Stimulated activated CD4-positive, alpha-beta T cell treated with anti-CD3 and anti-CD28 coated beads, TNF-alpha, amount 100 ng/mL, for 24 hours (primary cell): ENCODE measurements at regions not wholly inside any gene's neighbourhood (a gene's known extent, or its start where the extent isn't known, plus 50 kb on each side); places are given as distances from the start of the nearest gene placed in this dataset.

Source experiments
- DNase-seq, 3 experiments: peaks; one replicate each; pipeline ENCODE4 v3.0.0-alpha.2; 2020; ENCODE audit warnings: low read depth in 3 of 3

- DNase-seq: no peak
These were observed 51.7 kb upstream of the RTL1 start for GRCh38 chr14:100955201-100955600.

GRCh38 chr14:100962494-100962893 lies 59.0 kb upstream of the RTL1 start:
- DNase-seq: no peak

DNA sequence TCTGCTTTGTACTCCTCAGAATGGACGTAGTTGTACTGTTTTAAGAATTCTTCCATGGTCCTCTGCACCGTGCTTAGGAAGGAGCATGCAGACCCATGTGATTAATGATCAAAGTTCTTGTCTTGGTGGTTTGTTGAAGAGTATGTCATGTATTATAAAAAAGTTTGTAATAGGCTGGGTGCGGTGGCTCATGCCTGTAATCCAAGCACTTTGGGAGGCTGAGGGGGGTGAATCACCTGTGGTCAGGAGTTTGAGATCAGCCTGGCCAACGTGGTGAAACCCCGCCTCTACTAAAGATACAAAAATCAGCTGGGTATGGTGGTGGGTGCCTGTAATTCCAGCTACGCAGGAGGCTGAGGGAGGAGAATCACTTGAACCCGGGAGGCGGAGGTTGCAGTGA lies 61.8 kb upstream of the RTL1 start:
- DNase-seq: no peak

DNA sequence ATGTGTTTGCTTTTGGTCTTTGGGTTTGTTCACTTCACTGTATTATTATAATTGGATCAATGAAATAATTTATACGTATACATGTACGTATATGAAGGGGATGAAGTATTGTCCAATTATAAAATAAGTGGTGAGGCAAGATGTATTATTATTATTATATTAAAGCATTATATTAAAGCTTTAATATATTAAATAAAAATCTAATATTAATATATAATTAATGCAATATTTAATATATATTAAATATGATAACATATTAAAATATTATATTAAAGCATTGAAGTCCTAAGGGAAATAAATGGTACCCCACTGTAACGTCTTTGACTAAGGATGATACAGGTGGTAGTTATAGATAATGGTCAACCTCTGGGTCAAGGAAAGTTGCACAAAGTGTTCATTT lies 63.7 kb upstream of the RTL1 start:
- no peak for DNase-seq

- no peak for DNase-seq
These were observed 64.4 kb upstream of the RTL1 start for GRCh38 chr14:100967930-100968329.

DNA sequence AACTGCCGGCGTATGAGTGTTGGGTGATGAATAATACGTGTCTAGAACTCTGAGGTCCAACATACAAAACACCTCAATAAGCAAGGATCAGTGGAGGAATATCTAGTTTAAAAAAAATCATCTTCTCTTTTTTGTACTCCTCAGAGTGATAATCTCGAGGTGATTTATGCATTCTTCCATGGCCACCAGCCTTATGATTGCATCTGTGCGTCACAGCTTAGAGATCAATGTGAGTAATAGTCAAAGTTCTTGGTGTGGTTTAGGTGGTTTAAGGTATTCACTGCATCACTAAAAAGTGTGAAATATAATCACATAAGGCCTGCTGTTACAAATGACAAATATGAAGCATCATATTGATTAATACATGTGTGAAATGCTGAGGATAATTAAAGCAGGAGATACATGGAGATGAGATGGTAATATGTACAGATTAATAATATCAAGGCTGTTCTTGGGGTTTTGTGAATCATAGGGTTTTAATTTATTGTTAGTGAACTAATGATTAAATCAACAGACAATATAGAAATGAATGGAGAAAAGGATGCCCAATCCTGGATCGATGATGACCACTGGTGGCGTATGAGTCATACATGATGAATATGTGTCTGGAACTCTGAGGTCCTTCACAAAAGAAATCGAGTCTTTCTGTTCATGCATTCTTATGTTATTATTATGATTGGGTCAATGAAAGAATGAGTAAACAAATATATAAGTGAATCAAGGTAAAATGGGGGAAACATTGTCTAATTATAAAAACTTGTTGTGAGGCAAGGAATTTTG lies 68.8 kb upstream of the RTL1 start:
- no peak for DNase-seq

- DNase-seq: no peak
These were observed 72.1 kb upstream of the RTL1 start for GRCh38 chr14:100975671-100976070.

GRCh38 chr14:100979079-100979478 lies 75.6 kb upstream of the RTL1 start:
- no peak for DNase-seq

DNA sequence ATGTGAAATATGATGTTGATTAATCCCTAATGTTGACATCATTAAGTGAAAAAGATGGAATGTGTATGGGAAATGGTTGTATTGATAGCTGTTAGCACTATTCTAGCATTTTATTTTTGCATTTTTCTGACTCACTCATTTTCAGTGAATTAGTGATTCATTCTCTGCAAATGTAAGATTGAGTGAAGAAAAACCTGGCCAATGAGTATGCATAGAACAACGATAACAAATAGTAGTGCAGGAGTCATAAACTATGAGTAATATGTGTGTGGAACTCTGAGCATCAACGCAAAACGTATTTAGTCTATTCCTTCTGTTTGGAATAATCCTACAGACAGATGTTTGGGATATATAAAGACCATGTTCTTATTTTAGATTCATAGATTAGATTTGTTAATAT lies 76.3 kb upstream of the RTL1 start:
- no peak for DNase-seq

GRCh38 chr14:100980823-100981222 lies 77.3 kb upstream of the RTL1 start:
- DNase-seq: no peak

DNA sequence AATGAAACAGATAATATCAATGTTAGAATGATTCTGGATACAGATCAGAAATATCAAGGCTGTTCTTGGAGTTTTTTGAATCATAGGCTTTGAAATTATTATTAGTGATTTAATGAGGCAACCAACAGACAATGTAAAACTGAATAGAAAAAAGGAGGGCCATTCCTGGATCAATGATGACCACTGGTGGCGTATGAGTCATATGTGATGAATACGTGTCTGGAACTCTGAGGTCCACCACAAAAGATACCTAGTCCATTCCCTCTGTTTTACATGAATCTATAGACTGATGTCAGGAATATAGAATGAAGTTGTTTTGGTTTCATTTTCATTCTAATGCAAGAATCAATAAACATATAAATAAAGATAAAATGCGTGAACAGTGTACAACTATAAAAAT lies 78.3 kb upstream of the RTL1 start:
- DNase-seq: no peak

DNA sequence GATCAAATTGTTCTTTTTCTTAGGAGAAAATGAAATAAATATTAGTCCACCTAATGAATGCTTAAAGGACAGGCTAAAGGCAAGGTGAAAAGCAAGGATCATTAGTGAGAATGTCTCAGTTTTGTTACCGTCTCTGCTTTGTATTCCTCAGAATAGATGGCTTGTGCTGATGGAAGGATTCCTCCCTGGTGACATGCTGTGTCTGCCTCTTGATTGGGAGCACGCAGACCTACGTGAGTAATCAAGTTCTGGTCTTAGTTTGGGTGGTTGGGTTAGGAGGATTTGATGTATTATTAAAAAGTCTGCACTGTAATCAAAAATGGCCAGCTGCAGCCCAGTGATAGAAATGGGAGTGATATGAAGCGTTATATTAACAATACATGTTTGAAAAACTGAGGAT lies 78.8 kb upstream of the RTL1 start:
- DNase-seq: no peak

DNA sequence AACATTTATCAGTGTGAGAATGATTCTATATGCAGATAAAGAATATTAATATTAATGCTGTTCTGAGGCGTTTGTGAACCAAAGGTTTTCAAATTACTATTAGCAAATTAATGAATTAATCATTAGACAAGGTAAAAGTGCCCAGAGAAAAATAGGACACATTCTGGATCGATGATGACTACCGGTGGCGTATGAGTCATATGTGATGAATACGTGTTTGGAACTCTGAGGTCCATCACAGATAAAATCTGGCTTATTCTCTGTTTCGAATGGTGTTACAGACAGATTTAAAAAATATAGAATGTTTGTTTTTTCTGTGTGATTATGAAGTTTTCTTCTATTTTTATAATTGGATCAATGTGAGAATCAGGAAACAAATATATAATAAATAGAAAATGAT lies 79.2 kb upstream of the RTL1 start:
- DNase-seq: no peak

- no peak for DNase-seq
These were observed 80.2 kb upstream of the RTL1 start for GRCh38 chr14:100983710-100984109.

GRCh38 chr14:100988011-100988410 lies 84.5 kb upstream of the RTL1 start:
- no peak for DNase-seq

GRCh38 chr14:100988411-100988900 lies 84.9 kb upstream of the RTL1 start:
- DNase-seq: no peak

GRCh38 chr14:100988956-100989355 lies 85.4 kb upstream of the RTL1 start:
- DNase-seq: no peak

DNA sequence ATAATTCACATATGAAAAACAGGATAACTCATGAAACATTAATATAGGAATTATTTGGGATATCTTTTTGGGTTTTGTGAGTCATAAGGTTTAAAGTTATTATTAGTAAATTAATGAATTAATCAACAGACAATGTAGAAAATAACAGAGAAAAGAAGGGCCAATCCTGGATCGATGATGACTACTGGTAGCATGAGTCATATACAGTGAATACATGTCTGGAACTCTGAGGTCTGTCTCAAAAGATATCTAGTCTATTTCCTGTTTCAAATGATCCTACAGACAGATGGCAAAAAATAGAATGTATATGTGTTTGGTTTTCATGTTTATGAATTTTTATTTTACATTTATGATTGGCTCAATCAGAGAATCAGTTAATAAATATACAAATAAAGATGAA lies 86.4 kb upstream of the RTL1 start:
- DNase-seq: no peak

GRCh38 chr14:100994082-100994481 lies 90.6 kb upstream of the RTL1 start:
- DNase-seq: no peak

DNA sequence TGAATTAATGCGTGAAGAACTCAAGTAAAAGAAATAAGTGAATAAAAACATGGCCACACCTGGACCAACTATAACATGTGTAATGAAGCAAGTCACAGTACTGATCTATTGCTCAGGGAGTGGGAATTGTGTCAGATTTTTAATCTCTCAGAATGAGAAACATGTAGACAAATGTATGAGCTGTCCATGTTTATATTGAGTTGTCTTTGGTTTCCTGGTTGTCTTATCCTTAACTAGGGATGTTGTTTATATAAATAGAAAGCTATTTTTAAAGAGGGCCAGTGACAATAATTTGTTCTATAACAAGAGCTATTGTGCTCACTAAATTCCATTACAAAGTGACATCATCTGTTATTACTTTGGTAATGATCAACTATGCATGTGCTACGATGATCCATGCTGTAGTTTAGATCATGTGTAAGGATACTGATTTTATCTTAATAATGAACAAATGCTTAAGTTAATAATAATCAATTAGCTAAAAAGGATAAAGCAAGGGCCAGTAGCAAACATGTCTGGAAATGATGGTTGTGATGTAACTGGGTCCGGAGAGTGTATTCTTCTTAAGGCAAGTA lies 91.3 kb upstream of the RTL1 start:
- DNase-seq: no peak

DNA sequence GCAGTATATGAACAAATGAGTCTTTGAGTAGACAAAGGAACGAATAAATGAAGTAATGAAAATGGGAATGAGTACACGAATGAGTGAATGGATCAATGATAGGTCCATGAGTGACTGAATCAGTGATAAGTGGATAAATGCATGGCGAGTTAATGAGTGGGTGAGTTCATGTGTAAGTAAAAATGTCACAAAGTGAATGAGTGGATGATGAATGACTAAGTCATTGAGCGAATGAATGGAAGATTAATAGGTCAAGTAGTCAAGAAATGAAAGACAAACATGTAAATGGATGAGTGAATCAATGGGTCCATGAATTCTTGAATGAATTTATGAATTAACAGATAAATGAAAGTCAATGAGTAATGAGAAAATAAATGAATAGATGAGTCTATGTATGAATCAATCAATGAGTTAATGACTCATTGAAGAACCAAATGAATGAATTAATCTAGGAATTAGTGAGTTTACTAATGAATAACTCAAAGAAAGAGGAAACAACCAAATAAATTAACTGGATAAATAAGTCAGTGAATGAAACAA lies 97.3 kb upstream of the RTL1 start:
- DNase-seq: no peak

GRCh38 chr14:101001311-101002069 lies 98.0 kb upstream of the RTL1 start:
- DNase-seq: no peak

DNA sequence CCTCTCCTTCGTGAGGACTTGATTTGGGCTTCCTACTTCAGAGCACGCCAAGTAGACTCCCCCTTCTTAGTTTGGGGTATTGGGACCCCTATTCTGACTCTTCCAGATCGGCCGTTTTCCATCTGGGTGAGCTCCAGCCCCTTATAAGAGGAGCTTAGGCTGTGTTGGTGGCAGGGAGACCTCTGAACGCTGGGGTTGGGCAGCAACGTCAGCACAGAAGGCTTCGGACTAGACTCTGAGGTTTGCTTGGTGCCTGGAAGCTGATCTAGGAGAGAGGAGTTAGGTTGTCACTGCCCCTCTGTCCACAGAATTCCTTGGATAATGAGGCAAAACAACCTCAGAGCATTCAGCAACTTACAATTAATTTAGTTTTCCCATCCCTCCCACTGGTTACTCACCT lies 99.2 kb upstream of the RTL1 start:
- no peak for DNase-seq
